SK-N-SH (cell line): ENCODE measurements at regions not wholly inside any gene's neighbourhood (a gene's known extent, or its start where the extent isn't known, plus 50 kb on each side); places are given as distances from the start of the nearest gene placed in this dataset.

Experiments used
- CTCF ChIA-PET: fragments of 300-600, 350-600 bp; formaldehyde crosslinking; extraction: SDS; loops from one replicate; lab custom pipeline; 2021; lab: Yijun Ruan, JAX
- POLR2A ChIA-PET: fragments of 350-600 bp; sonication (Branson Sonifier 250); formaldehyde crosslinking; extraction: SDS; loops from one replicate; lab custom pipeline; 2020; ENCODE audit warnings: antibody characterized with exemption, inconsistent platforms; lab: Yijun Ruan, JAX
- DNase-seq: peaks from one replicate; pipeline ENCODE4 v3.0.0; 2012
- H2AFZ ChIP-seq: fragments of 200-600 bp; sonication (generic); 2 replicates; pipeline ENCODE4 v1.8.1; 2016; ENCODE audit warnings: antibody characterized with exemption, mild to moderate bottlenecking, low read depth
- H3F3A ChIP-seq: fragments of 200-600 bp; sonication (generic); replicated peaks from 2 replicates; pipeline ENCODE3; 2016; ENCODE audit warnings: antibody characterized with exemption, mild to moderate bottlenecking; ENCODE audit not compliant: insufficient read depth
- H3K27ac ChIP-seq, 2 experiments: fragments of 200-500 bp in 1 of 2; fragments of 200-600 bp in 1 of 2; sonication (Bioruptor generic) in 1 of 2; sonication (generic), shearing (Covaris generic) in 1 of 2; 2 replicates each; pipeline versions ENCODE4 v1.5.1 to v1.6.1; 2014 to 2016; ENCODE audit warnings: low read depth in 2 of 2, inconsistent platforms in 1 of 2, low read length in 1 of 2, mild to moderate bottlenecking in 1 of 2, mixed read lengths in 1 of 2
- H3K27me3 ChIP-seq: fragments of 200-600 bp; sonication (generic), shearing (Covaris generic); 2 replicates; pipeline ENCODE4 v1.6.1; 2016; ENCODE audit warnings: mixed run types; ENCODE audit not compliant: insufficient read depth
- H3K36me3 ChIP-seq, 2 experiments: fragments of 200-500 bp in 1 of 2; fragments of 200-600 bp in 1 of 2; sonication (Bioruptor generic) in 1 of 2; sonication (generic) in 1 of 2; replicated peaks in 1 of 2; 2 replicates each; pipeline versions ENCODE3 to v1.5.1; 2014 to 2016; ENCODE audit warnings: low read length in 1 of 2, mild to moderate bottlenecking in 1 of 2; ENCODE audit not compliant: insufficient read depth in 2 of 2, control insufficient read depth in 1 of 2
- H3K4me1 ChIP-seq, 2 experiments: fragments of 200-500 bp in 1 of 2; fragments of 200-600 bp in 1 of 2; sonication (Bioruptor generic) in 1 of 2; sonication (generic), shearing (Covaris generic) in 1 of 2; 2 replicates each; pipeline versions ENCODE4 v1.5.1 to v1.6.1; 2014 to 2016; ENCODE audit warnings: low read depth in 1 of 2, low read length in 1 of 2, mixed run types in 1 of 2; ENCODE audit not compliant: insufficient read depth in 2 of 2, control insufficient read depth in 1 of 2
- H3K4me2 ChIP-seq: fragments of 200-600 bp; sonication (generic), shearing (Covaris generic); 2 replicates; pipeline ENCODE4 v1.6.1; 2017; ENCODE audit warnings: mixed run types
- H3K4me3 ChIP-seq, 2 experiments: fragments of 200-500 bp in 1 of 2; fragments of 200-600 bp in 1 of 2; sonication (Bioruptor generic) in 1 of 2; sonication (generic), shearing (Covaris generic) in 1 of 2; 2 replicates each; pipeline versions ENCODE4 v1.5.1 to v1.8.1; 2014 to 2016; ENCODE audit warnings: low read depth in 2 of 2, inconsistent platforms in 1 of 2, low read length in 1 of 2, mild to moderate bottlenecking in 1 of 2, mixed read lengths in 1 of 2, moderate library complexity in 1 of 2
- H3K79me2 ChIP-seq: fragments of 200-600 bp; sonication (generic); 2 replicates; pipeline ENCODE4 v1.8.1; 2017; ENCODE audit warnings: mild to moderate bottlenecking; ENCODE audit not compliant: insufficient read depth
- H3K9ac ChIP-seq: fragments of 200-600 bp; sonication (generic); 2 replicates; pipeline ENCODE4 v1.6.1; 2017; ENCODE audit warnings: mixed run types
- H3K9me2 ChIP-seq: fragments of 200-600 bp; sonication (generic); 2 replicates; pipeline ENCODE4 v1.6.1; 2017; ENCODE audit warnings: mixed run types
- H3K9me3 ChIP-seq: fragments of 200-600 bp; sonication (generic); 2 replicates; pipeline ENCODE4 v1.6.1; 2017; ENCODE audit warnings: mixed run types, mild to moderate bottlenecking, moderate library complexity
- H4K20me1 ChIP-seq: fragments of 200-600 bp; sonication (generic); 2 replicates; pipeline ENCODE4 v1.6.1; 2017; ENCODE audit warnings: mild to moderate bottlenecking, mixed run types; ENCODE audit not compliant: insufficient read depth
- ELF1 ChIP-seq: IDR thresholded peaks from 2 replicates; pipeline ENCODE4 v1.4.0; 2012
- EP300 ChIP-seq, 2 experiments: IDR thresholded peaks; 2 replicates each; pipeline versions ENCODE4 v1.4.0 to v1.6.1; 2012; ENCODE audit warnings: borderline replicate concordance in 1 of 2, low read depth in 1 of 2, low read length in 1 of 2
- FOXJ3 ChIP-seq: sonication (generic); formaldehyde crosslinking; IDR thresholded peaks from 2 replicates; pipeline ENCODE4 v1.5.1; 2020; ENCODE audit warnings: mild to moderate bottlenecking, missing genetic modification reagents
- GABPA ChIP-seq: IDR thresholded peaks from 2 replicates; pipeline ENCODE4 v1.4.0; 2012; ENCODE audit warnings: low read depth, mild to moderate bottlenecking
- MEF2A ChIP-seq: IDR thresholded peaks from 2 replicates; pipeline ENCODE4 v1.4.0; 2012; ENCODE audit warnings: low read depth, borderline replicate concordance
- NFIC ChIP-seq: IDR thresholded peaks from 2 replicates; pipeline ENCODE4 v1.4.0; 2012; ENCODE audit warnings: borderline replicate concordance
- RXRA ChIP-seq: IDR thresholded peaks from 2 replicates; pipeline ENCODE4 v1.4.0; 2012; ENCODE audit warnings: low read depth, mild to moderate bottlenecking, borderline replicate concordance
- TAF1 ChIP-seq: IDR thresholded peaks from 2 replicates; pipeline ENCODE4 v1.6.1; 2012; ENCODE audit warnings: low read depth, mild to moderate bottlenecking, low read length, moderate library complexity, borderline replicate concordance
- TEAD4 ChIP-seq: IDR thresholded peaks from 2 replicates; pipeline ENCODE4 v1.4.0; 2012; ENCODE audit warnings: mild to moderate bottlenecking, borderline replicate concordance; ENCODE audit not compliant: insufficient read depth
- WGBS: methylation state at CpG from one replicate; pipeline ENCODE4 v1.1.6; 2017; ENCODE audit warnings: low lambda C conversion rate; 5-methylcytosine and 5-hydroxymethylcytosine counted together
- TF ChIP-seq, protein P1 (sequence below): fragments of 150-350 bp; IDR thresholded peaks from 2 replicates; pipeline ENCODE4 v1.6.1; 2017; ENCODE audit warnings: antibody characterized with exemption, low read length, low read depth, borderline replicate concordance
- TF ChIP-seq, protein P2 (sequence below): fragments of 200-600 bp; sonication (generic); IDR thresholded peaks from 2 replicates; pipeline ENCODE4 v1.6.1; 2017; ENCODE audit warnings: antibody characterized with exemption, mild to moderate bottlenecking, moderate library complexity
- TF ChIP-seq, protein P3 (sequence below): IDR thresholded peaks from 2 replicates; pipeline ENCODE4; 2012

GRCh38 chr5:174293481-174293880 is 248.0 kb downstream of the NSG2 start:
- POLR2A ChIA-PET: no interaction called here
- no peaks in the 10 kb centered on the region for H3K79me2 ChIP-seq
- peaks cover 3% of the 10 kb centered on the region; the same call in 1 of the 2 replicates for H3K9me3 ChIP-seq
- H3K4me3 ChIP-seq: no peak overlapping the region
- DNase-seq: no peak
- no peak overlapping the region for H3K27ac ChIP-seq
- no peaks in the 10 kb centered on the region for H4K20me1 ChIP-seq
- no peak overlapping the region for H3K4me2 ChIP-seq
- no peak for TF ChIP-seq NFIC
- TF ChIP-seq, protein P1, sequence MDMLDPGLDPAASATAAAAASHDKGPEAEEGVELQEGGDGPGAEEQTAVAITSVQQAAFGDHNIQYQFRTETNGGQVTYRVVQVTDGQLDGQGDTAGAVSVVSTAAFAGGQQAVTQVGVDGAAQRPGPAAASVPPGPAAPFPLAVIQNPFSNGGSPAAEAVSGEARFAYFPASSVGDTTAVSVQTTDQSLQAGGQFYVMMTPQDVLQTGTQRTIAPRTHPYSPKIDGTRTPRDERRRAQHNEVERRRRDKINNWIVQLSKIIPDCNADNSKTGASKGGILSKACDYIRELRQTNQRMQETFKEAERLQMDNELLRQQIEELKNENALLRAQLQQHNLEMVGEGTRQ: no peak
- TF ChIP-seq FOXJ3 (CRISPR knock-in tag): no peak
- TF ChIP-seq, protein P2, sequence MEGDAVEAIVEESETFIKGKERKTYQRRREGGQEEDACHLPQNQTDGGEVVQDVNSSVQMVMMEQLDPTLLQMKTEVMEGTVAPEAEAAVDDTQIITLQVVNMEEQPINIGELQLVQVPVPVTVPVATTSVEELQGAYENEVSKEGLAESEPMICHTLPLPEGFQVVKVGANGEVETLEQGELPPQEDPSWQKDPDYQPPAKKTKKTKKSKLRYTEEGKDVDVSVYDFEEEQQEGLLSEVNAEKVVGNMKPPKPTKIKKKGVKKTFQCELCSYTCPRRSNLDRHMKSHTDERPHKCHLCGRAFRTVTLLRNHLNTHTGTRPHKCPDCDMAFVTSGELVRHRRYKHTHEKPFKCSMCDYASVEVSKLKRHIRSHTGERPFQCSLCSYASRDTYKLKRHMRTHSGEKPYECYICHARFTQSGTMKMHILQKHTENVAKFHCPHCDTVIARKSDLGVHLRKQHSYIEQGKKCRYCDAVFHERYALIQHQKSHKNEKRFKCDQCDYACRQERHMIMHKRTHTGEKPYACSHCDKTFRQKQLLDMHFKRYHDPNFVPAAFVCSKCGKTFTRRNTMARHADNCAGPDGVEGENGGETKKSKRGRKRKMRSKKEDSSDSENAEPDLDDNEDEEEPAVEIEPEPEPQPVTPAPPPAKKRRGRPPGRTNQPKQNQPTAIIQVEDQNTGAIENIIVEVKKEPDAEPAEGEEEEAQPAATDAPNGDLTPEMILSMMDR: no peak
- TF ChIP-seq RXRA: no peak
- no peak for TF ChIP-seq TEAD4
- no peak for TF ChIP-seq GABPA
- TF ChIP-seq, protein P3, sequence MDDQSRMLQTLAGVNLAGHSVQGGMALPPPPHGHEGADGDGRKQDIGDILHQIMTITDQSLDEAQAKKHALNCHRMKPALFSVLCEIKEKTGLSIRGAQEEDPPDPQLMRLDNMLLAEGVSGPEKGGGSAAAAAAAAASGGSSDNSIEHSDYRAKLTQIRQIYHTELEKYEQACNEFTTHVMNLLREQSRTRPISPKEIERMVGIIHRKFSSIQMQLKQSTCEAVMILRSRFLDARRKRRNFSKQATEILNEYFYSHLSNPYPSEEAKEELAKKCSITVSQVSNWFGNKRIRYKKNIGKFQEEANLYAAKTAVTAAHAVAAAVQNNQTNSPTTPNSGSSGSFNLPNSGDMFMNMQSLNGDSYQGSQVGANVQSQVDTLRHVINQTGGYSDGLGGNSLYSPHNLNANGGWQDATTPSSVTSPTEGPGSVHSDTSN: no peak
- CTCF ChIA-PET: interaction anchor here (1.1 to 1.7 kb wide), 2 partner anchors 13 to 18 kb away, joined by 4 read pairs; no protein-coding TSS in a partner anchor
- H3K9me2 ChIP-seq: no peaks in the 10 kb centered on the region
- whole genome bisulfite sequencing: 32% methylated on average over 4 of the region's 4 CpGs
- no peak overlapping the region for H3K9ac ChIP-seq
- no peaks in the 10 kb centered on the region for H3K4me1 ChIP-seq
- H3K27me3 ChIP-seq: no peaks in the 10 kb centered on the region
- H2AFZ ChIP-seq: no peak overlapping the region
- H3K36me3 ChIP-seq: no peaks in the 10 kb centered on the region
- no peaks in the 10 kb centered on the region for H3F3A ChIP-seq

GRCh38 chr5:174294891-174295620 is 249.6 kb downstream of the NSG2 start:
- Histone ChIP-seq H3K9me2 (no peaks in the 10 kb centered on the region), H3K4me2 (no peak overlapping the region), H3K9me3 (no peaks in the 10 kb centered on the region), H3K4me1 (no peaks in the 10 kb centered on the region), H3K79me2 (no peaks in the 10 kb centered on the region), H3K9ac (no peak overlapping the region), H4K20me1 (no peaks in the 10 kb centered on the region), H3K27ac (no peak overlapping the region), H3K27me3 (no peaks in the 10 kb centered on the region), H2AFZ (no peak overlapping the region), H3K4me3 (no peak overlapping the region), H3K36me3 (no peaks in the 10 kb centered on the region), H3F3A (no peaks in the 10 kb centered on the region)
- TF ChIP-seq TAF1 (no peak), ELF1 (no peak), MEF2A (no peak), EP300 (IDR thresholded peaks at IDR 0.05; ENCODE audit: borderline replicate concordance in 1 of 2, low read depth in 1 of 2, low read length in 1 of 2) (no peak)
- CTCF ChIA-PET: interaction anchor here (0.6 to 1.7 kb wide), 5 partner anchors 11 to 29 kb away, joined by 3 to 5 read pairs (median 4); no protein-coding TSS in a partner anchor
- POLR2A ChIA-PET: no interaction called here
- 32% methylated on average over 4 of the region's 6 CpGs for WGBS
- DNase-seq: no peak
